ENCODE measurements at regions not wholly inside any gene's neighbourhood (a gene's known extent, or its start where the extent isn't known, plus 50 kb on each side); places are given as distances from the start of the nearest gene placed in this dataset.

GRCh38 chr13:29921542-29921941 lies 71.1 kb upstream of the UBL3 start:
- Histone ChIP-seq H3K27ac (no peak overlapping the region), H3K4me3 (no peak overlapping the region)
- TF ChIP-seq CTCF (IDR thresholded peaks at IDR 0.05), result no peak
- DNase-seq (ENCODE audit: low spot score), result no peak

GRCh38 chr13:29920025-29920643 lies 69.7 kb upstream of the UBL3 start:
- TF ChIP-seq CTCF (IDR thresholded peaks at IDR 0.05), result no peak
- no peak for DNase-seq (ENCODE audit: low spot score)
- no peak overlapping the region for H3K27ac ChIP-seq
- H3K4me3 ChIP-seq, result no peak overlapping the region

GRCh38 chr13:29918845-29919244 lies 68.4 kb upstream of the UBL3 start:
- no peak for DNase-seq (ENCODE audit: low spot score)
- no peak overlapping the region for H3K27ac ChIP-seq

GRCh38 chr13:29917650-29918049 lies 67.2 kb upstream of the UBL3 start:
- DNase-seq (ENCODE audit: low spot score), result no peak
- Histone ChIP-seq H3K27ac (no peak overlapping the region), H3K4me3 (no peak overlapping the region)
- TF ChIP-seq CTCF (IDR thresholded peaks at IDR 0.05), result no peak

More at GRCh38 chr13:29918845-29919244, 68.4 kb upstream of the UBL3 start:
- TF ChIP-seq CTCF (IDR thresholded peaks at IDR 0.05), result no peak
- no peak overlapping the region for H3K4me3 ChIP-seq

GRCh38 chr13:29914581-29914980 lies 64.2 kb upstream of the UBL3 start:
- H3K27ac ChIP-seq, result no peak overlapping the region
- no peak overlapping the region for H3K4me3 ChIP-seq
- DNase-seq (ENCODE audit: low spot score), result no peak
- TF ChIP-seq CTCF (IDR thresholded peaks at IDR 0.05), result no peak

GRCh38 chr13:29911781-29912418 lies 61.5 kb upstream of the UBL3 start:
- no peak overlapping the region for H3K27ac ChIP-seq
- DNase-seq (ENCODE audit: low spot score), result no peak
- no peak overlapping the region for H3K4me3 ChIP-seq
- TF ChIP-seq CTCF (IDR thresholded peaks at IDR 0.05), result no peak

All from coronary artery (tissue), 2 donors.